OCI-LY1 (cell line): ENCODE measurements at regions not wholly inside any gene's neighbourhood (a gene's known extent, or its start where the extent isn't known, plus 50 kb on each side); places are given as distances from the start of the nearest gene placed in this dataset.
"Not testable (repeated sequence)": the region's sequence is repeated elsewhere in the genome, so short reads cannot be mapped to it uniquely, and the experiment has no call there.

Experiments
- H2AFZ ChIP-seq: fragments of 200-600 bp; sonication (generic), shearing (Covaris generic); 2 replicates; pipeline ENCODE4 v1.6.0; 2014; ENCODE audit warnings: antibody characterized with exemption, mild to moderate bottlenecking, low read length
- H3F3A ChIP-seq: fragments of 200-600 bp; sonication (generic), shearing (Covaris generic); 2 replicates; pipeline ENCODE4 v1.6.0; 2014; ENCODE audit warnings: mild to moderate bottlenecking, antibody characterized with exemption, low read length, moderate library complexity; ENCODE audit not compliant: insufficient read depth
- H3K27ac ChIP-seq: fragments of 200-600 bp; sonication (generic); 2 replicates; pipeline ENCODE4 v1.5.1; 2014; ENCODE audit warnings: low read length, mixed run types, mild to moderate bottlenecking, low read depth; ENCODE audit not compliant: poor library complexity, severe bottlenecking
- H3K27me3 ChIP-seq: fragments of 200-600 bp; sonication (generic); 2 replicates; pipeline ENCODE4 v1.6.0; 2014; ENCODE audit warnings: antibody characterized with exemption, mild to moderate bottlenecking, low read length, moderate library complexity; ENCODE audit not compliant: insufficient read depth
- H3K36me3 ChIP-seq: fragments of 200-600 bp; sonication (generic); 2 replicates; pipeline ENCODE4 v1.6.1; 2014; ENCODE audit warnings: mild to moderate bottlenecking, antibody characterized with exemption, low read length, moderate library complexity, mixed read lengths; ENCODE audit not compliant: insufficient read depth
- H3K4me1 ChIP-seq: fragments of 200-600 bp; sonication (generic); 2 replicates; pipeline ENCODE4 v1.5.1; 2014; ENCODE audit warnings: mild to moderate bottlenecking, low read length, moderate library complexity; ENCODE audit not compliant: insufficient read depth, severe bottlenecking
- H3K4me2 ChIP-seq: fragments of 200-600 bp; sonication (generic), shearing (Covaris generic); 2 replicates; pipeline ENCODE4 v1.6.1; 2014; ENCODE audit warnings: low read length
- H3K4me3 ChIP-seq: fragments of 200-600 bp; sonication (generic); 2 replicates; pipeline ENCODE4 v1.5.1; 2014; ENCODE audit warnings: low read length, low read depth, mild to moderate bottlenecking, mixed read lengths; ENCODE audit not compliant: poor library complexity, severe bottlenecking
- H3K79me2 ChIP-seq: fragments of 200-600 bp; shearing (Covaris generic); 2 replicates; pipeline ENCODE4 v1.6.1; 2016; ENCODE audit warnings: mixed run types, low read length, mixed read lengths; ENCODE audit not compliant: insufficient read depth
- H3K9ac ChIP-seq: fragments of 200-600 bp; sonication (generic), shearing (Covaris generic); 2 replicates; pipeline ENCODE4 v1.6.1; 2014; ENCODE audit warnings: mild to moderate bottlenecking, low read length, mixed read lengths
- H3K9me2 ChIP-seq: fragments of 200-600 bp; sonication (generic), shearing (Covaris generic); 2 replicates; pipeline ENCODE4 v1.6.1; 2014; ENCODE audit warnings: low read depth, mild to moderate bottlenecking, low read length, mixed read lengths
- H3K9me3 ChIP-seq: fragments of 200-600 bp; shearing (Covaris generic); 2 replicates; pipeline ENCODE4 v1.6.1; 2014; ENCODE audit warnings: low read length, mixed read lengths
- H4K20me1 ChIP-seq: fragments of 200-600 bp; sonication (generic), shearing (Covaris generic); 2 replicates; pipeline ENCODE4 v1.6.0; 2016; ENCODE audit warnings: mild to moderate bottlenecking, low read length; ENCODE audit not compliant: insufficient read depth

DNA sequence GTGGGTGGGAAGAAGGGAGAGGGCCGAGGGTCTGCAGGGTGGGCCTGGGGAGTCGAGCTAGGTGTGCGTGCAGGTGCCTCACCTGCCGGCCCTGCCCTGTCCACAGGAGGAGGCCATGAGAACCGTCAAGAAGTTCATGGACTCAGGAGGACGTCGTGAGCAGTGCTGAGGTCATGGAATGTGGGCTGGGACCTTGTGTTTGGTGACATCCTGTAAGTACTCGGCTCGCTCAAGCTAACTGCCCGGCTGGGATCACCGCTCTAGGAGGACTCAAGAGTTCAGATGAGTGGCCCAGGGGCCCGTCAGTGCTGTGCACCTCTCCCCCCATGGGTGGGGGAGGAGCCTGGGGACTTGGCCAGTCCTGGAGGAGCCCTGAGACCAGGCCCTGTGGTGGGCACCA lies 4444.0 kb upstream of the TPTE start:
- not testable (repeated sequence) for H4K20me1 ChIP-seq, H3K9me3 ChIP-seq, H3K4me2 ChIP-seq, H3K9ac ChIP-seq, H2AFZ ChIP-seq, H3K9me2 ChIP-seq, H3K4me3 ChIP-seq, H3K36me3 ChIP-seq, H3F3A ChIP-seq, H3K4me1 ChIP-seq, H3K27ac ChIP-seq, H3K27me3 ChIP-seq, H3K79me2 ChIP-seq

DNA sequence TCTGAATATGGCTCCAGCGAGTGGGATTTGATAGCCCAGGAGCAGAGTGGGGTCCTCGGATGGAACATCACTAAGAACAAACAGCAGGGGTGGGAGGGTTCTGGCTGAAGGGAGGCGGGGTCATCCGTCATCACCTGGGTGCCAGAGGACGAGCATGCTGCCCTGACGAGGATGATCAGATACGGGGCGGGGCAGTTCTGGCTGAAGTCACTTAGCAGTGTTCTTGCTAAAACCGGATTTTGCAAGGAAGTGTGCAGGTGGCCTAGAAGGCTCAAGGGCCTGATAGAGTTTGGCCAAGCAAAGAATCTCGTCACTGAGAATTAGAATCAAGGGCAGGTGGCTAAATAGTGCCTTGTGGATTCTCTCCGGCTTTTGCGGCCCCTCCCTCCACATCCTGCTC lies 4442.5 kb upstream of the TPTE start:
- not testable (repeated sequence) for H3K79me2 ChIP-seq, H3K9me3 ChIP-seq, H3K36me3 ChIP-seq, H3K4me3 ChIP-seq, H4K20me1 ChIP-seq, H3K27ac ChIP-seq, H3K4me2 ChIP-seq, H3K27me3 ChIP-seq, H2AFZ ChIP-seq, H3F3A ChIP-seq, H3K4me1 ChIP-seq, H3K9me2 ChIP-seq, H3K9ac ChIP-seq

DNA sequence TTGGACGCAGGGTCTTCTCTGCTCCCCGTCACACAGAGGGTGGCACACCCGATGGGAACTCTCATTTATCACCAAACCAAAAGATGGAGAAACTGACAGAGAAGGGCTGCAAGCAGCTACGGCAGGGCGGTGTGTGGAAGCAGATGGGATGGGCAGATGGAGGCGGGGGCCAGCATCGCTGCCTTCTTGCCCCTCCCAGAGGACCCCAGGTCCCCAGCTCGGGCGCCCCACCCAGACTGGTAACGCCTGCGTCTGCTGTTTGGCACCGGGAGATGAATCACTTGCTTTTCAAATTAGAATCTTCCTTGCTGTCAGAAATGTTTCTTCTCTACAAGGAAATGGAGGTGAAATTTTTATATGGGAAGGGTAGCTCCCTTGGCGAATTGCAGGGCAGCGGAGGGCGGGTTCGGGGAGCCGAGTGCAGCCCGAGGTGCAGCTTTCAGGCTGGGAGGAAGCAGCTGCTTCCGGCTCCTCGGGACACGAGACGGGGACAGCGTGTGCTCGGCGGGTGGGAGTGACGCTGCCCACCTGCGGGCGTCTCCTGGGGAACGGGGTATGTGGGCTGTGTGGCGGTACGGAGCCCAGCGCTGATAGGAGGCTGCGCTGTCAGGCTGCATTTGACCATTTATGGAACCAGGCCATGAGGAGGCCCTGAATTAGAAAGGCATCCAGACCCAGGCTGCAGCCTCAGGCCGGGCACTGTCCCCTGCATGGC lies 4440.3 kb upstream of the TPTE start:
- H3K4me3 ChIP-seq, H2AFZ ChIP-seq, H3K27me3 ChIP-seq, H3K4me1 ChIP-seq, H3K27ac ChIP-seq, H4K20me1 ChIP-seq, H3K9me3 ChIP-seq, H3K9me2 ChIP-seq, H3K79me2 ChIP-seq, H3K9ac ChIP-seq, H3K36me3 ChIP-seq, H3F3A ChIP-seq, H3K4me2 ChIP-seq: not testable (repeated sequence)

DNA sequence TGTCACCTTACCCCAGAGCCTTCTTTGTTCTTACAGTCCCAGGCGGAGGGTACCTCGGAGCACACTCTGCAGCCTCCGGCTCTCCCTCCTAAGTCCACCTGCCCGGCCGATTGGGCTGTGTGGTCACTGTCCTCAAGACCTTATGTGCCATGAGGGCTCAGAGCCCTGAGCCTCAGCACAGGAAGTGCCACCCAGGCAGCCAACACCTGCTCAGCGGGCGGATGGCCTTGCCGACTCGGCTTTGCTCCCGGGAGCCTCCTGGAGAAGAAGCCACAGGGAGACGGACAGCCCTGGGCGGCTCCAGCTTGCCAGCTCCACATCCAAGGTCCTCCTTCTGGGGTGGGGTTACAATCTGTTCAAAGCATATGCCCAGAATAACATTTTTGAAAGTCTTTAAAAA lies 4439.2 kb upstream of the TPTE start:
- H2AFZ ChIP-seq, H3F3A ChIP-seq, H3K27ac ChIP-seq, H4K20me1 ChIP-seq, H3K4me2 ChIP-seq, H3K79me2 ChIP-seq, H3K4me1 ChIP-seq, H3K36me3 ChIP-seq, H3K9ac ChIP-seq, H3K9me2 ChIP-seq, H3K27me3 ChIP-seq, H3K4me3 ChIP-seq, H3K9me3 ChIP-seq: not testable (repeated sequence)

DNA sequence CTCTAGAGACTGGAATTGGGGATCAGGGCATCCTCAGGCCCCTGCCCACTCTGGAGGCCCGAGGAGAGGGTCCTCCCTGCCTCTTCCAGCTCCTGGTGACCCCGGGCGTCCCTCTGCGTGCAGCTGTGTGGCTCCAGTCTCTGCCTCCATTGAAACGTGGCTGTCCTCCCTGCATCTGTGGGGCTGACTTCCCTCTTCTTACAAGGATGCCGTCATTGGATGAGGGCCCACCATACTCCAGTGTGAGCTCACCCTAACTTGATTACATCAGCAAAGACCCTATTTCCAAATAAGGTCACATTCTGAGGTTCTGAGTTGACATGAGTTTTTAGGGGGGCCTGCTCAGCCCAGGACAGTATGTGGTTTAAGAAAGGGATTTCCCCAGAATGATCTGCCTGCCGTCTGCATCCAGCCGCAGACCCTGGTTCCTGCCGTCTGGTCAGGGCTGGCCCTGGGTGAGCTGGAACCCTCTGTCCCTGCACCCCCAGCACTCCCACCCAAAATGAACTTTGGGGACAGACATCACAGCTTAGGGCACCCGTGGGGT lies 4437.7 kb upstream of the TPTE start:
- H3K9me2 ChIP-seq, H3K4me2 ChIP-seq, H2AFZ ChIP-seq, H3K4me1 ChIP-seq, H3K36me3 ChIP-seq, H3K27me3 ChIP-seq, H3K79me2 ChIP-seq, H3F3A ChIP-seq, H3K27ac ChIP-seq, H3K4me3 ChIP-seq, H3K9ac ChIP-seq, H4K20me1 ChIP-seq, H3K9me3 ChIP-seq: not testable (repeated sequence)

DNA sequence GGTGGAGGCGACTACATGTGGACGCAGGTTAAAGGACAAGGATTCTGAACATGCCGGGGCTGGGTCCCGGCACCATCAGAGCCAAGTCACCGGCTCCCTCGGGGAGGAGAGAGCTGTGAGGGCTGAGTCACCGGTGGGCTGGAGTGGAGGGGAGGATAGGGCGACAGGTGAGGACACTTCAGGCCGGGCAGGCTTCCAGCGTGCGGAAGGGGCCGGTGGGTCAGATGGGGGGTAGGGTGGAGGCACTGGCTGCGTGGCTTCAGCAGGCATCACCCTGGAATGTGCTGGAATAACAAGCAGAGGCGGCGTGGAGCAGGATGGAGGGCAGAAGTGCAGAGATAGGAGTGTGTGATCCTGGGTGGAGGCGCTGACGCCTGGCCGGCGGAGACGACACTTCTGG lies 4435.3 kb upstream of the TPTE start:
- H3K9me3 ChIP-seq, H3K9ac ChIP-seq, H2AFZ ChIP-seq, H3K4me3 ChIP-seq, H3F3A ChIP-seq, H3K36me3 ChIP-seq, H3K79me2 ChIP-seq, H3K27ac ChIP-seq, H3K4me1 ChIP-seq, H4K20me1 ChIP-seq, H3K27me3 ChIP-seq, H3K9me2 ChIP-seq, H3K4me2 ChIP-seq: not testable (repeated sequence)

DNA sequence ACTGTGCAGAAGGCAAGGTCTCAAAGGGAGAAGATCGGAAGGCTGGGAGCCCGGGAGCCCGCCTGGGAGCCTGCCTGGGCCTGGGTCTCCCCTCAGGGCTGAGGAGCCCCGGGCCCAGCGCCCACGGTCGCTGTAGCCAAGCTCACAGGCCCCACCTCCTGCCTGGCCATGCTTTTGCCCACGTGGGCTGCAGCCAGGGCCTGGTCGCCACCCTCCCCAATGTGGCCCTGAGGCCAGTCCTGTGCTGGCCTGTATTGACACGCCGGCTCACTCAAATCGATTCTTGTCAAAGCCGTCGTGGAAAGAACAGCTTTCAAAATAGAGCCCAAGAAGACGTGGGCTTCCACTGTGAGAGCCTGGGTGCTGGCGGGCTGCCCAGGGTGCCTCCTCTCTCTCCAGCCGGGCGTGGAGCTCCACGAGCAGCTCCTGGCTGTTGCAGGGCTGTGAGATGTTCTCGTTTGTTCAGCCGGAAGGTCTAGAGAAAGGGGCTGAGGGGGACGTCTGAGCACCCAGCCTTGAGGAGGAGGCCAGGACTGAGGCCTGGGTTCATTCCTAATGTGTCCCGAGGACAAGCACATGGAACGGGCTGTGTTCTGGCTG lies 4433.7 kb upstream of the TPTE start:
- H3K4me2 ChIP-seq, H3K4me1 ChIP-seq, H3F3A ChIP-seq, H3K9ac ChIP-seq, H3K36me3 ChIP-seq, H3K9me2 ChIP-seq, H3K27ac ChIP-seq, H4K20me1 ChIP-seq, H3K79me2 ChIP-seq, H3K27me3 ChIP-seq, H3K4me3 ChIP-seq, H2AFZ ChIP-seq, H3K9me3 ChIP-seq: not testable (repeated sequence)
